Parathyroid adenoma (tissue), 2 donors: ENCODE measurements at regions not wholly inside any gene's neighbourhood (a gene's known extent, or its start where the extent isn't known, plus 50 kb on each side); places are given as distances from the start of the nearest gene placed in this dataset.

ENCODE experiments used
- H2AFZ ChIP-seq: fragments of 300-600 bp; sonication (generic); one replicate; pipeline ENCODE4 v1.7.0; 2017; ENCODE audit warnings: antibody characterized with exemption, mild to moderate bottlenecking
- H3K27ac ChIP-seq: fragments of 300-600 bp; sonication (generic); one replicate; pipeline ENCODE4 v1.7.0; 2017
- H3K27me3 ChIP-seq: fragments of 300-600 bp; sonication (generic); one replicate; pipeline ENCODE4 v1.7.0; 2017; ENCODE audit warnings: low read length; ENCODE audit not compliant: control insufficient read depth, insufficient read depth
- H3K36me3 ChIP-seq: fragments of 300-600 bp; sonication (generic); one replicate; pipeline ENCODE4 v1.7.0; 2017; ENCODE audit warnings: low read length; ENCODE audit not compliant: control insufficient read depth, insufficient read depth
- H3K4me1 ChIP-seq: fragments of 300-600 bp; sonication (generic); one replicate; pipeline ENCODE4 v1.7.0; 2017; ENCODE audit warnings: control low read depth
- H3K4me2 ChIP-seq: fragments of 300-600 bp; sonication (generic); one replicate; pipeline ENCODE4 v1.7.0; 2017; ENCODE audit warnings: low read length
- H3K4me3 ChIP-seq: fragments of 300-600 bp; sonication (generic); one replicate; pipeline ENCODE4 v1.7.0; 2017; ENCODE audit warnings: low read depth, low read length
- H3K79me2 ChIP-seq: fragments of 300-600 bp; sonication (generic); one replicate; pipeline ENCODE4 v1.7.0; 2017; ENCODE audit warnings: control low read depth
- H3K9ac ChIP-seq: fragments of 300-600 bp; sonication (generic); one replicate; pipeline ENCODE4 v1.7.0; 2017; ENCODE audit warnings: mild to moderate bottlenecking
- H3K9me3 ChIP-seq: fragments of 300-600 bp; sonication (generic); one replicate; pipeline ENCODE4 v1.7.0; 2017; ENCODE audit warnings: low read length; ENCODE audit not compliant: control insufficient read depth
- TF ChIP-seq, protein P1 (sequence below): fragments of 300-600 bp; sonication (generic); IDR thresholded peaks from one replicate; pipeline ENCODE4 v1.7.0; 2017; ENCODE audit warnings: antibody characterized with exemption, mild to moderate bottlenecking
- donor health status: primary hyperparathyroidism.

DNA sequence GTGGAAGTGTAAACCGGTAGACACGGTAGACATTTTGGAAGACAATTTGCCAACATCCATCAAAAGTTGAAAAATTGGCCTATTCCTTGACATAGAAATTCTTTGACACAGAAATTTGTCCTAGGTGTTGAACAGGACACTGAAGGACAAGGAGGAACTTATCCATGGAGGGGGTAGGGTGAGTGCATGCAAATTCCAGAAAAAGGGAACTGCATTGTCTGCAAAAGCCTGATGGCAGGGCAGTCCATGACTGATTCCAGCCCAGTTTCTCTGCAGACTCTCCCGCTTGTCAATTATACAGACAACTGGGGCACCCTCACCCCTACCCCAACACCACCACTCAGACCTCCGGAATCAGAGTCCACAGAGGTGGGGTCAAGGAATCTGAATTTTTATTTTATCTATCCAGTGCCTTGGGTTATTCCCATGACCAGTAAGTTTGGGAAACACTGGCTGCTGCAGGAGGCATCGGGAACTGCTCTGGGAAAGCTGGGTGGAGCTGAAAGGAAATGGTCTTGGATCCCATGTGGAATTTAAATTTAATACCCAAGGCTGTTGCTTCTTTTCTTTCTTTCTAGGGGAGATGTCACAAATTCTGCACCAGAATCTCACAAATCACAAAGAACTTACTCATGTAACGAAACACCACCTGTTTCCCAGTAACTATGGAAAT lies 103.3 kb upstream of the SLC45A1 start:
- Histone ChIP-seq H3K4me2 (no peak overlapping the region), H3K36me3 (no peaks in the 10 kb centered on the region), H3K4me3 (no peak overlapping the region), H3K79me2 (no peaks in the 10 kb centered on the region), H3K9me3 (no peaks in the 10 kb centered on the region), H2AFZ (no peak overlapping the region), H3K27me3 (no peaks in the 10 kb centered on the region), H3K9ac (no peak overlapping the region), H3K27ac (no peak overlapping the region), H3K4me1 (no peaks in the 10 kb centered on the region)
- TF ChIP-seq, protein P1, sequence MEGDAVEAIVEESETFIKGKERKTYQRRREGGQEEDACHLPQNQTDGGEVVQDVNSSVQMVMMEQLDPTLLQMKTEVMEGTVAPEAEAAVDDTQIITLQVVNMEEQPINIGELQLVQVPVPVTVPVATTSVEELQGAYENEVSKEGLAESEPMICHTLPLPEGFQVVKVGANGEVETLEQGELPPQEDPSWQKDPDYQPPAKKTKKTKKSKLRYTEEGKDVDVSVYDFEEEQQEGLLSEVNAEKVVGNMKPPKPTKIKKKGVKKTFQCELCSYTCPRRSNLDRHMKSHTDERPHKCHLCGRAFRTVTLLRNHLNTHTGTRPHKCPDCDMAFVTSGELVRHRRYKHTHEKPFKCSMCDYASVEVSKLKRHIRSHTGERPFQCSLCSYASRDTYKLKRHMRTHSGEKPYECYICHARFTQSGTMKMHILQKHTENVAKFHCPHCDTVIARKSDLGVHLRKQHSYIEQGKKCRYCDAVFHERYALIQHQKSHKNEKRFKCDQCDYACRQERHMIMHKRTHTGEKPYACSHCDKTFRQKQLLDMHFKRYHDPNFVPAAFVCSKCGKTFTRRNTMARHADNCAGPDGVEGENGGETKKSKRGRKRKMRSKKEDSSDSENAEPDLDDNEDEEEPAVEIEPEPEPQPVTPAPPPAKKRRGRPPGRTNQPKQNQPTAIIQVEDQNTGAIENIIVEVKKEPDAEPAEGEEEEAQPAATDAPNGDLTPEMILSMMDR, result no peak

DNA sequence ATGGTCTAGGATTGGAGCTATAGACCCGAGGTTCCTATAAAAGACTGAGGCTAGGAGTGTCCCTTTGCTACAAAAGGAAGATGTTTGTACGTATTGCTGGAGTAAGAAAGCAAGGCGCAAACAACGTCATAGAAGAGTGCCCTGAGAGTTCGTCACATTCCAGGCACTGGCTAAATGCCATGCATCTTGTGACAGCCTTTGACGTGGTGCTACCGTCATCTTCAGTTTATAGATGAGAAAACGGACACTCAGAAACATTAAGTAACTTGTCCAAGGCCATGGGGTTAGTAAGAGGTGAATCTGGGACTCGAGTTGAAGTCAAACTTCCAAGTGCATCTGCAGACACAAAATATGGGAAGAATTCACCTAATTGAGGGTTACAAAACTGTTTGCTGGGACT lies 104.2 kb upstream of the SLC45A1 start:
- H3K27me3 ChIP-seq, result no peaks in the 10 kb centered on the region
- H2AFZ ChIP-seq, result no peak overlapping the region
- no peak overlapping the region for H3K4me2 ChIP-seq
- H3K79me2 ChIP-seq, result no peaks in the 10 kb centered on the region
- TF ChIP-seq, protein P1, result no peak
- H3K27ac ChIP-seq, result no peak overlapping the region
- H3K9ac ChIP-seq, result no peak overlapping the region
- H3K36me3 ChIP-seq, result no peaks in the 10 kb centered on the region
- no peaks in the 10 kb centered on the region for H3K9me3 ChIP-seq
- no peaks in the 10 kb centered on the region for H3K4me1 ChIP-seq
- no peak overlapping the region for H3K4me3 ChIP-seq

DNA sequence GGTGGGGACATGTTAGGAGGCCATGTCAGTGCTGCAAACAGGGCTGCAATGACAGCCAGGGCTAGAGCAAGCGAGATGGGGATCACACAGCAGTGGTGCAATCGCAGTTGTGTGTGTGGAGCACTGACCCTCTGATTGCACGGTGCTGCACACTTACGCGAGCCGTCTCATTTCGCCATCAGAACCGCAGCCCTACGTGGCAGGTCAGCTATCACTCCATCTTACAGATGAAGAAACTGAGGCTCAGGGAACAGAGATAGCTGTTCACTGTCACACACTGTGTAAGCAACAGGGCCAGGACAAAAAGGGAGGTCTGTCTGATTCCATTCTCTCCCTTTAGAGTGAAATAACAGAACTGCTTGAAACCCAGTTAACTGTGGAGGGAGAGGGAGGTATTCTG lies 104.8 kb upstream of the SLC45A1 start:
- Histone ChIP-seq H3K4me1 (no peaks in the 10 kb centered on the region), H2AFZ (no peak overlapping the region), H3K9me3 (no peaks in the 10 kb centered on the region), H3K27ac (no peak overlapping the region), H3K27me3 (no peaks in the 10 kb centered on the region), H3K79me2 (no peaks in the 10 kb centered on the region), H3K36me3 (no peaks in the 10 kb centered on the region), H3K9ac (no peak overlapping the region), H3K4me3 (no peak overlapping the region), H3K4me2 (no peak overlapping the region)
- TF ChIP-seq, protein P1, result no peak

DNA sequence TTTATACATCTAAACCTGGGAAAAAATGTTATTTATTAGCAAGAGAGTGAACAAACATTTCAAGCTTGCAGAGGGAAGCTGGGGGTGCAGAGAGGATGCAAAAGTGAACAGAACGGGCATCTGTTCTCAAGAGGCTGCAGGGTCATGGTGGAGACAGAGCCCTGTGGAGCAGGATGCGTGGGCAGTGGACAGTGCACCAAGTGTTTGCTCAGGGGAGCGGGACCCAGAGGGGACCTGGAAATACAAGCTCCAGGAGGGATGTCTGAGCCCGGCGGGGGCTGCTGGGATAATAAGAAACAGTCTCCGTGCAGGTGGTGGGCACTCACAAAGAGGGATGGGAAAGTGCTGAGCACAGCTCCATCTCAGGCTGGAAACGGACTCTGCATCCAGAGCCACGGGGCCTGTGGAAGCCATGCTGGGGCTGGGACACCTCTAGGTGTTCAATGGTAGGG lies 105.3 kb upstream of the SLC45A1 start:
- Histone ChIP-seq H3K79me2 (no peaks in the 10 kb centered on the region), H3K9ac (no peak overlapping the region), H3K27me3 (no peaks in the 10 kb centered on the region), H3K27ac (no peak overlapping the region), H3K4me3 (no peak overlapping the region), H3K4me1 (no peaks in the 10 kb centered on the region), H2AFZ (no peak overlapping the region), H3K36me3 (no peaks in the 10 kb centered on the region), H3K4me2 (no peak overlapping the region), H3K9me3 (no peaks in the 10 kb centered on the region)
- TF ChIP-seq, protein P1, result no peak
